ENCODE measurements at regions not wholly inside any gene's neighbourhood (a gene's known extent, or its start where the extent isn't known, plus 50 kb on each side); places are given as distances from the start of the nearest gene placed in this dataset.

DNA sequence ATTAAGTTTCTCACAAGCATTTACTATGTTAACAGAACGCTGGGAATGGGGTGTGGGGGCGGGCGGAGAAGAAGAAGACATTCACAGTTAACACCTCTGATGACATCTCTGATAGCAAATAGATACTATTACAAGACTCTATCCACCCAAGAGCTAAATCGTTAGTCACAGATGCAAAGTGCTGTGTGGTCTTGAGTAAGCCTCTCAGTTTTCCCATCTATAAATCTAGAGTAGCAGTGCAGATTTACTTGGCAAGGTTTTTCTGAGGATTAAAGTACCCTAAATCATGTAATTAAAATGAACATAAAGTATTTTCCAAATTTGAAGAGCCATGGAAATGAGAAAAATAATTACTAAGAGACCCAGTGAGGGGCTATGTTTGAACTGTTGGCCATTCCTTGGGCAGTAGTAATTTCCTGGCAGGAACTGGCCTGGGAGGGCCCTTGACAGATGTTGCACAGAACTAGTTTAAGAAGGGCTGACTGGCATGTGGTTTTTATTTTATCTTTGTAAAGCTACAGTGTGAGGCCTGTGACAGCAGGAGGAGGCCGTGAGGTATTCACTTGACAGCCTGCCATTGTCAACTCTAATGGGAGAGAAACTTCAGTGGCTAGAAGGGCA lies 58.7 kb upstream of the APOBEC4 start:
- no peak for DNase-seq (ENCODE audit: low read depth, low spot score)

DNA sequence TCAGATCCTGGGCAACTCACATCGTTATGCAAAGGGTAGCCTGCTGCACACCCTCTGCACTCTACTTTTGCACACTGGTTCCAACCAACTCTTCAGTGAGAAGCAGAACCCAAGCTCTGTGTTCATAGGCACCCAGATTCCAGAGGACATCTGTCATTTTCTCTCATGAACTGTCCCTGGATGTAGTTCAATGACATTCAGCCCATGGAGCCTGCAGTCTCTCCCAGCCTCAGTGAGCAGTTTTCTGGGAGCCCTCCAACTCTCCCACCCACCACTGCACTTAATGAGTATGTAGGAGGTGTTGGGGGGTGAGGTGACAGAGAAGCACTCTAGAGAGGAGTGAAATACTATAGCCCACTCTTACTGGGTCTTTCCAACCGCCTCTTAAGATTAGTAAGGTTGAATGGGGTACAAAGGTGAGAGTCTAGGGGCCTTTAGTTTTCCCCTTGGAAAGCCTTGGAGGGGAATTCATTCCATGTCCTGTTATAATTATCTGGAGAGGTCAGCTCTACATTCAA lies 58.1 kb upstream of the APOBEC4 start:
- no peak for DNase-seq (ENCODE audit: low read depth, low spot score)

DNA sequence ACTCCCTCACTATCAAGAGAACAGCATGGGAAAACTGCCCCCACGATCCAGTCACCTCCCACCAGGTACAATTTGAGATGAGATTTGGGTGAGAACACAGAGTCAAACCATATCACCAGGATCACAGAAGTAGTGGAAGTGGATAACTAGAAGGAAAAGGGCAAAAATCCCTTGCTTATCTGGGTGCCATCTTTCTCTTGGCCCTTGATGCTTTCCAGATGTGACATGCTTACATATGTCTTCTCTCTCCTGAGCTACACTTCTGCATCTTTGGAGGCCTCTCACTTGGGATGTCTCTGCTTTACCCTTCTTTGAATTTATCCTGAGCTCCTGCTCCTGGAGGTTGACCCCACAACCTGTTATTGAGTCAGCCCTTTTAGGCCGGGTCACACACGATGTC lies 57.6 kb upstream of the APOBEC4 start:
- no peak for DNase-seq (ENCODE audit: low read depth, low spot score)

DNA sequence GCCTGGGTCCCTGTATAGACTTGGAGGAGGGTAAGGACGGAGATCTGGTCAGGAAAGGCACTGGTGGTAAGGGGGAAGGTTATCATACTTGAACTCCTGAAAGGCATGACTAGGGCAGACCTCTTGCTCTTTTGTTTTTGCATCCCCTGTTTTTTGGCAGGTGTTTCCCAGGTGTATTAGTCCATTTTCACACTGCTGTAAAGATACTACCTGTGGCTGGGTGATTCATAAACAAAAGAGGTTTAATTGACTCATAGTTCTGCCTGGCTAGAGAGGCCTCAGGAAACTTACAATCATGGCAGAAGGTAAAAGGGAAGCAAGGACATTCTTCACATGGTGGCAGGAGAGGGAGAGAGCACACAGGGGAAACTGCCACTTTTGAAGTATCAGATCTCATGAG lies 57.2 kb upstream of the APOBEC4 start:
- no peak for DNase-seq (ENCODE audit: low read depth, low spot score)

DNA sequence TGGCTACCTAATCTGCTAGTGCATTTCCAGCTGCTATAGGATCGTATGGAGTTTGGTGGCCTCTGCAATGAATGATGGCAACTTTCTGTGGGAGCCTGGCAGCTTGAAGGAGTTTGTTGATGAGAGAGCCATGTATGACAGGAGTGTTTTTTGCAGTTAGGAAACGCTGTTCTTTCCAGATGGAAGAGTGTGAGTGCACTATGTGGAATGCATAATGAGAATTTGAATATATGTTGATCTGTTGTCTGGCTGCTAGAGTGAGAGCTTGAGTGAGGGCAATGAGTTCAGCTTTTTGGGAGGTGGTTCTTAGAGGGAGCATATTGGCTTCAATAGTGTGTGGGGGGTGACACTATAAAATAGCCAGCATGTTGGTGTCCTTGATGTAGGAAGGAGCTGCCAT lies 51.0 kb upstream of the APOBEC4 start:
- no peak for DNase-seq (ENCODE audit: low read depth, low spot score)
